ENCODE measurements at regions not wholly inside any gene's neighbourhood (a gene's known extent, or its start where the extent isn't known, plus 50 kb on each side); places are given as distances from the start of the nearest gene placed in this dataset.

DNA sequence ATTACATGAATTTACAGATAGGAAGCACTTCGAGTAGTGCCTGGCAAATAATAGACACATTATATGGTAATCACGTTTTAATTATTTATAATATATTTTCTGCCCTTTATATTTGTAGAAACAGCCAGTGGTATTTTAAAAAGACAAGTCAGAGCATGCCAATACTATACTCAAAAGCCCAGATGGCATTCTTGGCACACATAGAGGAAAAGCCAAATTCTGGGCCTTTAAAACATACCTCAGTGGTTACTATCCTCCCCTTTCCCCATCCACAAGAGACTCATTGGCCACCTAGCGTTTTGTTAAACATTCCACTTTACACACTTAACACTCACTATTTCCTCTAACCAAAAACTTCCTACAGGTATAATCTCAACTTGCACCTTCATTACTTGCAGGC is 63.3 kb upstream of the ZNF804A start:
- DNase-seq (ENCODE audit: low read depth): no peak
- H3K36me3 ChIP-seq (ENCODE audit: control insufficient read depth, insufficient read depth, low read length, severe bottlenecking): no peaks in the 10 kb centered on the region
- no peaks in the 10 kb centered on the region for H3K4me1 ChIP-seq (ENCODE audit: control insufficient read depth, insufficient read depth, low read length)
- no peak overlapping the region for H3K9ac ChIP-seq (ENCODE audit: low read length)
- H3K27me3 ChIP-seq (replicated peaks; ENCODE audit: control insufficient read depth, insufficient read depth, low read length): no peaks in the 10 kb centered on the region
- peaks cover 4% of the 10 kb centered on the region for H3K9me3 ChIP-seq (ENCODE audit: control insufficient read depth, low read length)
- H3K4me3 ChIP-seq (ENCODE audit: low read length): no peak overlapping the region

DNA sequence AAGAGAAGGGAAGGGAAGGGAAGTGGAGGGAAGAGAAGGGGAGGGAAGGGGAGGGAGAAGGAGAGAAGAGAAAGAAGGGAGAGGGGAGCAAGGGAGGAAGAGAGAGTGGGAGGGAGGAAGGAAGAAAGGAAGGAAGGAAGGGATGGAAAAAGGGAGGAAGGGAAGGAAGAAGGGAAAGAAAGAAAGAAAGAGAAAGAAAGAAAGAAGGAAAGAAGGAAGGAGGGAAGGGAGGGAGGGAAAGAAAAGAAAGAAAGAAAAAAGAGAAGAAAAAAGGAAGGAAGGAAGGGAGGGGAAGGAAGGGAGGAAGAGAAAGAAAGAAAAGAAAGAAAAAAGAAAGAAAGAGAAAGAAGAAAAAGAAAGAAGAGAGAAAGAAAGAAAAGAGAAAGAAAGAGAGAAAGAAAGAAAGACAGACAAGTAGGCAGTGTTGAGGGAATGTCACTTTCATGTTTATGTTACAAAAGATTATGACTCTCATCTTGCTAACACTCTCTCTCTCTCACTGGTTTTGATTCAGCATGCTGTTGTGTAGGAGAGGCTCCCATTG is 58.0 kb upstream of the ZNF804A start:
- Histone ChIP-seq H3K4me1 (ENCODE audit: control insufficient read depth, insufficient read depth, low read length) (no peaks in the 10 kb centered on the region), H3K4me3 (ENCODE audit: low read length) (no peak overlapping the region), H3K36me3 (ENCODE audit: control insufficient read depth, insufficient read depth, low read length, severe bottlenecking) (no peaks in the 10 kb centered on the region), H3K27me3 (replicated peaks; ENCODE audit: control insufficient read depth, insufficient read depth, low read length) (no peaks in the 10 kb centered on the region), H3K9ac (ENCODE audit: low read length) (no peak overlapping the region), H3K9me3 (ENCODE audit: control insufficient read depth, low read length) (peaks cover 2% of the 10 kb centered on the region)
- no peak for DNase-seq (ENCODE audit: low read depth)

DNA sequence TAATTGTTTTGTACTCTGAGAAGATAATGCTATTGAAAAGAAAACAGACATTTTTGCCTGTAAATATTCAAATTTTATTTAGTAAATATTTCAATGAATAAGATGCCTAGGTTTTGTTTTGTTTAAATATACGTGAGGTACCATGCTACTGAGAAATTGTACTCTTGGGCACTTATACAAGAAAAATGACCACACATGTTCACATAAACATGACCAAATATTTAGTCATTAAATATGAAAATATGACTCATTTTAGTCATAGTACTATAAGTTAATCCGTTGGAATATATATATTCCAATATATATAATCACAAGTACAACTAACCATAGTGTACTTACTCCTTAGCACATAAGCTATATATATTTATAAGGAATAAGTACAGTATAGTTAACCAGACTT is 56.7 kb upstream of the ZNF804A start:
- no peaks in the 10 kb centered on the region for H3K27me3 ChIP-seq (replicated peaks; ENCODE audit: control insufficient read depth, insufficient read depth, low read length)
- H3K4me1 ChIP-seq (ENCODE audit: control insufficient read depth, insufficient read depth, low read length): no peaks in the 10 kb centered on the region
- no peaks in the 10 kb centered on the region for H3K9me3 ChIP-seq (ENCODE audit: control insufficient read depth, low read length)
- no peaks in the 10 kb centered on the region for H3K36me3 ChIP-seq (ENCODE audit: control insufficient read depth, insufficient read depth, low read length, severe bottlenecking)
- DNase-seq (ENCODE audit: low read depth): no peak
- H3K9ac ChIP-seq (ENCODE audit: low read length): no peak overlapping the region
- no peak overlapping the region for H3K4me3 ChIP-seq (ENCODE audit: low read length)

DNA sequence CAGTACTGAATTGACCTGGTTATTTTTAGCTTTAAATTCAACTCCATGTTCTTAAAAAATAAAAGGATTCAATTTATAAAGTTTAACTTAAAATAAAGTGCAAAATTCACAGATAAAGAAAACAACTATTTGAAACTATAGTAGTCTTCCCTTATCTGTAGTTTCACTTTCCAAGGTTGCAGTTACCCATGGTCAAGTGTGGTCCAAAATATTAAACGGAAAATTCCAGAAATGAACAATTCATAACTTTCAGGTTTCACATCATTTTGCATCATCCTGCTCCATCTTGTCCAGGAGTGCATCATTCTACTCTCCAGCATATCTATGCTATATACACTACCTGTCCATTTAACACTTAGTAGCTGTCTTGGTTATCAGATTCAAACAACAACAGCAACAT is 54.5 kb upstream of the ZNF804A start:
- no peaks in the 10 kb centered on the region for H3K27me3 ChIP-seq (replicated peaks; ENCODE audit: control insufficient read depth, insufficient read depth, low read length)
- no peak overlapping the region for H3K4me3 ChIP-seq (ENCODE audit: low read length)
- H3K36me3 ChIP-seq (ENCODE audit: control insufficient read depth, insufficient read depth, low read length, severe bottlenecking): no peaks in the 10 kb centered on the region
- H3K9ac ChIP-seq (ENCODE audit: low read length): no peak overlapping the region
- no peaks in the 10 kb centered on the region for H3K9me3 ChIP-seq (ENCODE audit: control insufficient read depth, low read length)
- no peak for DNase-seq (ENCODE audit: low read depth)
- H3K4me1 ChIP-seq (ENCODE audit: control insufficient read depth, insufficient read depth, low read length): no peaks in the 10 kb centered on the region

Measured in adipocyte (in vitro differentiated cells).